Colonic mucosa (tissue), 4 donors: ENCODE measurements at regions not wholly inside any gene's neighbourhood (a gene's known extent, or its start where the extent isn't known, plus 50 kb on each side); places are given as distances from the start of the nearest gene placed in this dataset.

Experiments used
- DNase-seq: peaks from one replicate; pipeline ENCODE4 v3.0.0-alpha.2; 2020
- H3K27ac ChIP-seq: fragments of 200-600 bp; one replicate; pipeline ENCODE4 v1.8.0; 2021
- H3K27me3 ChIP-seq: fragments of 200-600 bp; one replicate; pipeline ENCODE4 v1.8.0; 2021
- H3K36me3 ChIP-seq: fragments of 200-600 bp; one replicate; pipeline ENCODE4 v1.8.0; 2021
- H3K4me1 ChIP-seq: fragments of 200-600 bp; one replicate; pipeline ENCODE4 v1.8.0; 2021; ENCODE audit warnings: mild to moderate bottlenecking
- H3K4me3 ChIP-seq: fragments of 200-600 bp; one replicate; pipeline ENCODE4 v1.8.0; 2021
- H3K9ac ChIP-seq, 2 donors: one replicate each; pipeline ENCODE4 v1.7.0; 2013; ENCODE audit warnings: control low read depth in 2 of 2, low read depth in 2 of 2, low read length in 2 of 2
- H3K9me3 ChIP-seq: fragments of 200-600 bp; one replicate; pipeline ENCODE4 v1.8.0; 2021
- intact Hi-C: fragments of 100-400 bp; cut with DNase I; formaldehyde crosslinking; loops from one replicate; pipeline ENCODE4 v1.14.1; 2022
- TF ChIP-seq, protein P1 (sequence below): fragments of 200-600 bp; IDR thresholded peaks from one replicate; pipeline ENCODE4 v1.8.0; 2022; ENCODE audit warnings: antibody characterized with exemption, mild to moderate bottlenecking
- donor health status: healthy.
- donor health status: DM: no; HTN: no; CAD: no.
- donor health status: DM: no; HTN: no; CAD: no.

DNA sequence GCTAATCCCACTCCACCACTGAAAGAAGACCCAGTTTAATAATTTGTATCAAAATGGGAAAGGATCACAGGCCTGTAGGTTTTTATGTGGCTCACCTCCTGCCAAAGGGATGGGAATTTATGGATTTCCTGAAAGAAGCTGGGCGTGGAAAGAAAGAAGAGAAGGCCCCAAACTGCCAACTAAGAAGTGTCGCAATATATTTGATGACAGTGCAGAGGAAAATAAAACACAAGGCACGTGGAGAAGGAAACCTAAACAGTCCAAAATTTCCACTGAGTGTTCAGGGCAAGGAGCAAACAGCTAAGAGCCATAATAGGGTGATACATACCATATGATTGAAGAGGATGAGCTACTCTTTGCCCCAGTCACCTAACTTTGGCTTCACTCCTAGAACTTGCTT is 667.2 kb downstream of the GATA3 start:
- TF ChIP-seq, protein P1, sequence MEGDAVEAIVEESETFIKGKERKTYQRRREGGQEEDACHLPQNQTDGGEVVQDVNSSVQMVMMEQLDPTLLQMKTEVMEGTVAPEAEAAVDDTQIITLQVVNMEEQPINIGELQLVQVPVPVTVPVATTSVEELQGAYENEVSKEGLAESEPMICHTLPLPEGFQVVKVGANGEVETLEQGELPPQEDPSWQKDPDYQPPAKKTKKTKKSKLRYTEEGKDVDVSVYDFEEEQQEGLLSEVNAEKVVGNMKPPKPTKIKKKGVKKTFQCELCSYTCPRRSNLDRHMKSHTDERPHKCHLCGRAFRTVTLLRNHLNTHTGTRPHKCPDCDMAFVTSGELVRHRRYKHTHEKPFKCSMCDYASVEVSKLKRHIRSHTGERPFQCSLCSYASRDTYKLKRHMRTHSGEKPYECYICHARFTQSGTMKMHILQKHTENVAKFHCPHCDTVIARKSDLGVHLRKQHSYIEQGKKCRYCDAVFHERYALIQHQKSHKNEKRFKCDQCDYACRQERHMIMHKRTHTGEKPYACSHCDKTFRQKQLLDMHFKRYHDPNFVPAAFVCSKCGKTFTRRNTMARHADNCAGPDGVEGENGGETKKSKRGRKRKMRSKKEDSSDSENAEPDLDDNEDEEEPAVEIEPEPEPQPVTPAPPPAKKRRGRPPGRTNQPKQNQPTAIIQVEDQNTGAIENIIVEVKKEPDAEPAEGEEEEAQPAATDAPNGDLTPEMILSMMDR: no peak

DNA sequence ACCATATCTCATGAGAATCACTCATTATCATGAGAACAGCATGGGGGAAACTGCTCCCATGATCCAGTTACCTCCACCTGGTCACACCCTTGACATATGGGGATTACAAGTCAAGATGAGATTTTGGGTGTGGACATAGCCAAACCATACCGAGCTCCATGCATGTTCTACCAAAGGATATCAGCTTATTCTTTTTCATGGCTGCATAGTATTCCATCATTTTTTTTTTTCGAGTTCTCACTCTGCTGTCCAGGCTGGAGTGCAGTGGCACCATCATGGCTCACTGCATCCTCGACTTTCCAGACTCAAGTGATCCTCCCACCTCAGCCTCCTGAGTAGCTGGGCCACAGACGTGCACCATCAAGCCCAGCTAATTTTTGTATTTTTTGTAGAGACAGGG is 668.3 kb downstream of the GATA3 start:
- Histone ChIP-seq H3K27ac (no peak overlapping the region), H3K9me3 (no peaks in the 10 kb centered on the region), H3K9ac (no peak overlapping the region), H3K36me3 (no peaks in the 10 kb centered on the region), H3K4me3 (no peak overlapping the region), H3K27me3 (no peaks in the 10 kb centered on the region), H3K4me1 (no peaks in the 10 kb centered on the region)
- TF ChIP-seq, protein P1: no peak
- no peak for DNase-seq
- intact Hi-C loops: no loop called here

More for the DNA sequence above, 667.2 kb downstream of the GATA3 start:
- Histone ChIP-seq H3K27ac (no peak overlapping the region), H3K4me1 (no peaks in the 10 kb centered on the region), H3K4me3 (no peak overlapping the region), H3K9ac (no peak overlapping the region), H3K36me3 (no peaks in the 10 kb centered on the region), H3K9me3 (no peaks in the 10 kb centered on the region), H3K27me3 (no peaks in the 10 kb centered on the region)
- DNase-seq: no peak
- intact Hi-C loops: no loop called here

DNA sequence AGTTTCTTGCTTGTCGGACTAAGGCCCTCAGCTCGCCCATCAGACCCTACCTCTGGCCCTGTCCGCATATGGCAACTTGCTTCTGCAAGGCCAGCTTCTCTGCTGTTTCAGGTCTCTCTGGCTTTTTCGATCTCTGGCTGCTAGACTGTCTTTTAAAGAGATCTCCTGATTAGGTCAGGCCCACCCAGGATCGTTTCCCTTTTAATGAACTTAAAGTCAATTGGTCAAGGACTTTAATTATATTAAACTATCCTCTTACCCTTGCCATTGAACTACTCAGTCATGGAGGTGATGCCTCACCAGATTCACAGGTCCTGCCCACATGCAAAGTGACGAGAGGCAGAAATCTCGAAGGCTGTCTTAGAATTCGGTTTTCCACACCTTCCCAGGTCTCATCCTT is 670.9 kb downstream of the GATA3 start:
- no peaks in the 10 kb centered on the region for H3K36me3 ChIP-seq
- DNase-seq: no peak
- no peaks in the 10 kb centered on the region for H3K9me3 ChIP-seq
- H3K4me3 ChIP-seq: no peak overlapping the region
- no peak overlapping the region for H3K27ac ChIP-seq
- intact Hi-C loops: no loop called here
- H3K4me1 ChIP-seq: no peaks in the 10 kb centered on the region
- TF ChIP-seq, protein P1: no peak
- no peak overlapping the region for H3K9ac ChIP-seq
- H3K27me3 ChIP-seq: no peaks in the 10 kb centered on the region

DNA sequence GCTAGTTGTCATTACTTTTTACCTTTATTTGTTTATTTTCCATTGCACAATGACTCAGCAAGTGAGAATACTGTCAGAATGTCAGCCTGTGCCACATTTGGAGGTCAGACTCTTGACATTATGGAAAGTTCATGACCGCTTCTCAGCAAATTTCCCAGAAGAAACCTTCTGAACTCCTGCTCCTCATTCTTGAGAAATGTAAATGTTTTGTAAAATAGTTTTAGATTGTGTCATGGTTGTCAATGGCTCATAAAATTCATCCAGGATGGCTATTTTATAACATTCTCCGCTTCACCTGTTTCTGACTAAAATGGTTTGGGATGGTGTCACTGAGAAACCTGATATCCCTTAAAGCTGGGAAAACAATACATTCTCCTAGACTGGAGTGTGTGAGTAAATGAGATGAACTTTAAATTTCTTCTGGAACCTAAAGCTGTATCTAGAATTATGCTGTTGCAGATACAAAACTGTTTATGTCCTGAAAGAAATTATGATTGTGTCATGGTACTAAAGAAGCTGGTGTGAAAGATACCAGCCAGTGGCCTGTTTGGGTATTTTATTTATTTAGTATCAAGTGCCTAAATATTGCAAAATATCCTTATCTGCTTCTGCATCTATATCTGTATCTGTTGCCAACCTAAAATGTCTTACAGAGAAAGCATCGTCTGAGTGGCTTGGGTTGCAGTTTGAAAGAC is 671.7 kb downstream of the GATA3 start:
- no peaks in the 10 kb centered on the region for H3K9me3 ChIP-seq
- no peak for DNase-seq
- TF ChIP-seq, protein P1: no peak
- no peaks in the 10 kb centered on the region for H3K36me3 ChIP-seq
- H3K27me3 ChIP-seq: no peaks in the 10 kb centered on the region
- no peak overlapping the region for H3K9ac ChIP-seq
- no peak overlapping the region for H3K4me3 ChIP-seq
- no peak overlapping the region for H3K27ac ChIP-seq
- intact Hi-C loops: no loop called here
- no peaks in the 10 kb centered on the region for H3K4me1 ChIP-seq

DNA sequence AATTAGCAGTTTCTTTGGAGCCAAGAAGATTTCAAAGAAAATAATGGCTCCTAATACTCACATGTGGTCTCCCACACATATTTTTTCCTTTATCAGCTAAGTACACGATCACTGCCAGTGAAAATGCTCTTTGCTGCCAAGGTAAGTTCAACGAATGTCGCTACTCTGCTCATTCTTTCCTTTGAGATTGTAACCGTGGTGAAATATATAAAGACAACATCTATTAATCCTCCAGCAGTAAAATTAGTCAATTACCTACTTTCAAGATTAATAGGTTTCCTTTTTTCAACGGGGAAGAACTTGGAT is 672.2 kb downstream of the GATA3 start:
- intact Hi-C loops: no loop called here
- H3K36me3 ChIP-seq: no peaks in the 10 kb centered on the region
- no peak overlapping the region for H3K4me3 ChIP-seq
- no peaks in the 10 kb centered on the region for H3K27me3 ChIP-seq
- no peak overlapping the region for H3K27ac ChIP-seq
- TF ChIP-seq, protein P1: no peak
- no peak overlapping the region for H3K9ac ChIP-seq
- no peaks in the 10 kb centered on the region for H3K9me3 ChIP-seq
- H3K4me1 ChIP-seq: no peaks in the 10 kb centered on the region
- no peak for DNase-seq
